B cell (primary cell): ENCODE measurements at regions not wholly inside any gene's neighbourhood (a gene's known extent, or its start where the extent isn't known, plus 50 kb on each side); places are given as distances from the start of the nearest gene placed in this dataset.
"Not testable (repeated sequence)": the region's sequence is repeated elsewhere in the genome, so short reads cannot be mapped to it uniquely, and the experiment has no call there.

Experiments used
- ATAC-seq: fragments of 200-7000 bp; cut with Tn5 transposase; one replicate; pipeline ENCODE4 v1.10.0; 2021; ENCODE audit warnings: low read depth, mild to moderate bottlenecking, moderate number of reproducible peaks, moderate library complexity
- CTCF ChIA-PET: fragments of 350-600 bp; sonication (Branson Sonifier 250); formaldehyde crosslinking; loops from one replicate; lab custom pipeline; 2021; ENCODE audit warnings: antibody characterized with exemption, inconsistent platforms; lab: Charles Lee
- POLR2A ChIA-PET: fragments of 350-600 bp; sonication (Branson Sonifier 250); formaldehyde crosslinking; loops from one replicate; lab custom pipeline; 2021; ENCODE audit warnings: antibody characterized with exemption; lab: Charles Lee
- DNase-seq: peaks from one replicate; pipeline ENCODE4 v3.0.0; 2013
- H2AFZ ChIP-seq: 2 replicates; pipeline ENCODE4 v1.6.1; 2012; ENCODE audit warnings: mild to moderate bottlenecking, low read depth, low read length; ENCODE audit not compliant: insufficient read depth, poor library complexity, severe bottlenecking
- H3K27ac ChIP-seq, 2 donors: 1 replicate in 1 of 2; 2 replicates in 1 of 2; pipeline ENCODE4 v1.5.1; 2012 to 2013; ENCODE audit warnings: low read length in 2 of 2, mild to moderate bottlenecking in 2 of 2, moderate library complexity in 1 of 2
- H3K27me3 ChIP-seq, 4 experiments: fragments of 200-600 bp in 1 of 4; sonication (generic) in 1 of 4; replicated peaks in 1 of 4; 1 replicate in 2 of 4; 2 replicates in 2 of 4; pipeline versions ENCODE4 v1.6.1 to v1.7.0; 2013 to 2016; ENCODE audit warnings: low read length in 3 of 4, mild to moderate bottlenecking in 2 of 4, mixed read lengths in 1 of 4, moderate library complexity in 1 of 4; ENCODE audit not compliant: insufficient read depth in 4 of 4, control insufficient read depth in 3 of 4; ENCODE audit errors: control extremely low read depth in 1 of 4
- H3K36me3 ChIP-seq, 2 experiments: replicated peaks in 1 of 2; 1 replicate in 1 of 2; 2 replicates in 1 of 2; pipeline versions ENCODE4 v1.6.1 to v1.7.1; 2013; ENCODE audit warnings: low read length in 1 of 2; ENCODE audit not compliant: insufficient read depth in 2 of 2, control insufficient read depth in 1 of 2; ENCODE audit errors: control extremely low read depth in 1 of 2, extremely low read depth in 1 of 2
- H3K4me1 ChIP-seq, 2 donors: fragments of 200-600 bp in 1 of 2; sonication (generic) in 1 of 2; 1 replicate in 1 of 2; 2 replicates in 1 of 2; pipeline versions ENCODE4 v1.5.1 to v1.6.1; 2013 to 2017; ENCODE audit warnings: low read length in 2 of 2; ENCODE audit not compliant: control insufficient read depth in 2 of 2, insufficient read depth in 2 of 2
- H3K4me2 ChIP-seq: replicated peaks from 2 replicates; pipeline ENCODE3; 2012; ENCODE audit warnings: mild to moderate bottlenecking, low read depth, low read length; ENCODE audit not compliant: poor library complexity, severe bottlenecking
- H3K4me3 ChIP-seq, 5 experiments: fragments of 200-600 bp in 1 of 5; sonication (generic) in 1 of 5; 1 replicate in 3 of 5; 2 replicates in 2 of 5; pipeline versions ENCODE4 v1.5.1 to v1.7.0; 2011 to 2016; ENCODE audit warnings: low read length in 4 of 5, mild to moderate bottlenecking in 4 of 5, low read depth in 2 of 5, control low read depth in 1 of 5, moderate library complexity in 1 of 5; ENCODE audit not compliant: insufficient read depth in 1 of 5; ENCODE audit errors: control extremely low read depth in 1 of 5, extremely low read depth in 1 of 5
- H3K79me2 ChIP-seq: fragments of 200-600 bp; sonication (generic); one replicate; pipeline ENCODE4 v1.6.0; 2016; ENCODE audit warnings: low read length; ENCODE audit not compliant: control insufficient read depth, insufficient read depth
- H3K9ac ChIP-seq: fragments of 200-600 bp; sonication (generic); 2 replicates; pipeline ENCODE4 v1.6.1; 2017; ENCODE audit warnings: mild to moderate bottlenecking, low read length, moderate library complexity
- H3K9me3 ChIP-seq, 3 donors: one replicate each; pipeline versions ENCODE4 v1.6.1 to v1.7.1; 2013; ENCODE audit warnings: low read length in 2 of 3; ENCODE audit not compliant: control insufficient read depth in 2 of 3, insufficient read depth in 1 of 3; ENCODE audit errors: control extremely low read depth in 1 of 3
- H4K20me1 ChIP-seq: 2 replicates; pipeline ENCODE4 v1.6.0; 2012; ENCODE audit warnings: mild to moderate bottlenecking, low read length; ENCODE audit not compliant: insufficient read depth, control insufficient read depth, poor library complexity, severe bottlenecking
- H3K27ac Mint-ChIP-seq: one replicate; pipeline ENCODE4 v1.8.0; 2021; ENCODE audit warnings: mixed read lengths
- H3K27me3 Mint-ChIP-seq: one replicate; pipeline ENCODE4 v1.8.0; 2021; ENCODE audit warnings: mixed read lengths
- H3K4me1 Mint-ChIP-seq: one replicate; pipeline ENCODE4 v1.8.0; 2021; ENCODE audit warnings: mixed read lengths
- H3K4me3 Mint-ChIP-seq: one replicate; pipeline ENCODE4 v1.8.0; 2021; ENCODE audit warnings: mixed read lengths
- H3K9me3 Mint-ChIP-seq: one replicate; pipeline ENCODE4 v1.8.0; 2022; ENCODE audit warnings: mixed read lengths; ENCODE audit not compliant: insufficient read depth
- CTCF ChIP-seq: fragments of 200-600 bp; IDR thresholded peaks from one replicate; pipeline ENCODE4 v1.8.0; 2022; ENCODE audit warnings: antibody characterized with exemption, mild to moderate bottlenecking
- EZH2 ChIP-seq: IDR thresholded peaks from 2 replicates; pipeline ENCODE4 v1.6.1; 2012; ENCODE audit warnings: borderline replicate concordance, low read depth, mild to moderate bottlenecking, moderate library complexity, low read length; ENCODE audit not compliant: insufficient read depth, poor library complexity, severe bottlenecking
- WGBS: methylation state at CpG from one replicate; pipeline ENCODE4 v1.1.5; 2013; ENCODE audit warnings: missing lambda C conversion rate; ENCODE audit not compliant: insufficient coverage; 5-methylcytosine and 5-hydroxymethylcytosine counted together
- intact Hi-C: fragments of 100-400 bp; cut with micrococcal nuclease; formaldehyde crosslinking; loops from one replicate; pipeline ENCODE4 v1.10.0; 2022

DNA sequence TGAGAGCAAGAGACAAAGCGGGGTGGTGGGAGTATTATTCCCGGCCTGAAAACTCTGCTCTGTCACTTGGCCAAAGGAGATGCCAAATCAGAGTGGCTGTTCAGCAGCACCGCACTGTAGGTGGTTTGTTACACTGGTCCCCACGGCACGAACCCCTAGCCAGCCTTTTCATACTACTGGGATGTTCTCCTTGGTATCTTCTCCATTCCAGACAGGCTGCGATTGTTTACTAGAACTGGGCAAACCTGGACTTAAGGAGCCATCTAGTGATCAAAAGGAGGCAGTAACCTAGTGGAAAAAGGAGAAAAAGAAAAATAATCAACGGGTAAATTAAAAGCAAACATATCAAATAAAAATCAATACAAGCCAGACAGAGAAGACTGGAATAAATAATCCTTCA, 58.9 kb upstream of the TMTC2 start:
- DNase-seq (no peak), ATAC-seq (no peak)
- Histone ChIP-seq H3K9ac (no peak overlapping the region), H3K4me1 (no peaks in the 10 kb centered on the region), H3K4me2 (no peak overlapping the region), H3K27ac (no peak overlapping the region), H4K20me1 (no peaks in the 10 kb centered on the region), H3K4me3 (no peak overlapping the region), H3K27me3 (no peaks in the 10 kb centered on the region), H3K79me2 (no peaks in the 10 kb centered on the region), H2AFZ (no peak overlapping the region), H3K9me3 (peaks cover 0 to 1% (median 0%) of the 10 kb centered on the region in 3 donors), H3K36me3 (no peaks in the 10 kb centered on the region)
- Mint-ChIP-seq H3K9me3 (peaks cover 3% of the 10 kb centered on the region), H3K4me3 (no peak overlapping the region), H3K4me1 (no peaks in the 10 kb centered on the region), H3K27ac (no peak overlapping the region), H3K27me3 (no peaks in the 10 kb centered on the region)
- ChIA-PET CTCF (no interaction called here), POLR2A (no interaction called here)
- 83% methylated on average over 3 of the region's 7 CpGs for WGBS
- TF ChIP-seq CTCF (no peak), EZH2 (no peak)
- intact Hi-C loops, result no loop called here

DNA sequence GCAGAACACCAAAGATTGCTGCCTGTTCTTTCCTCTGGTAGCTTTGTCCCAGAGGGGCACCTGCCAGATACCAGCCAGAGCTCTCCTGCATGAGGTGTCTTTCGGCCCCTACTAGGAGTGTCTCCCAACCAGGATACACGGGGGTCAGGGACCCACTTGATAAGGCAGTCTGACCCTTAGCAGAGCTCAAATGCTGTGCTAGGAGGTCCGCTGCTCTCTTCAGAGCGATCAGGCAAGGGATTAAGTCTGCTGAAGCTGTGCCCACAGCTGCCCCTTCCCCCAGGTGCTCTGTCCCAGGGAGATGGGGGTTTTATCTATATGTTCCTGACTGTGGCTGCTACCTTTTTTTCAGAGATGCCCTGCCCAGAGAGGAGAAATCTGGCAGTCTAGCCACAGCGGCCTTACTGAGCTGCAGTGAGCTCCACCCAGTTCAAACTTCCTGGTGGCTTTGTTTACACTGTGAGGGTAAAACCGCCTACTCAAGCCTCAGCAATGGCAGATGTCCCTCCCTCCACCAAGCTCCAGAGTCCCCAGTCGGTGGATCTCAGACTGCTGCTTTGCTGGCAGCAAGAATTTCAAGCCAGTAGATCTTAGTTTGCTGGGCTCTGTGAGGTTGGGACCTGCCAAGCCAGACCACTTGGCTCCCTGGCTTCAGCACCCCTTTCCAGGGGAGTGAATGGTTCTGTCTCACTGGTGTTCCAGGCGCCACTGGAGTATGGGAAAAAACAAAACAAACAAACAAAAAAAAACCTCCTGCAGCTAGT, 52.0 kb upstream of the TMTC2 start:
- H3K4me3 Mint-ChIP-seq, intact Hi-C loops, ATAC-seq, H3K27me3 Mint-ChIP-seq, CTCF ChIA-PET, H3K27ac Mint-ChIP-seq, H3K27me3 ChIP-seq, H3K9ac ChIP-seq, H4K20me1 ChIP-seq, H3K4me3 ChIP-seq, H3K9me3 Mint-ChIP-seq, H3K4me2 ChIP-seq, H3K36me3 ChIP-seq, H2AFZ ChIP-seq, H3K79me2 ChIP-seq, POLR2A ChIA-PET, H3K4me1 Mint-ChIP-seq, DNase-seq, H3K4me1 ChIP-seq, H3K27ac ChIP-seq: not testable (repeated sequence)
- peaks cover 0 to 11% (median 0%) of the 10 kb centered on the region in 3 donors for H3K9me3 ChIP-seq
- 91% methylated on average over 6 of the region's 8 CpGs for WGBS
